Liver (tissue), 8 donors: ENCODE measurements at regions not wholly inside any gene's neighbourhood (a gene's known extent, or its start where the extent isn't known, plus 50 kb on each side); places are given as distances from the start of the nearest gene placed in this dataset.

ENCODE experiments used
- DNase-seq: peaks from one replicate; pipeline ENCODE4 v3.0.0-alpha.2; 2017; ENCODE audit warnings: low spot score
- H3K27ac ChIP-seq, 2 donors: one replicate each; pipeline ENCODE4 v1.7.0; 2013; ENCODE audit warnings: inconsistent platforms in 2 of 2, low read length in 2 of 2, control low read depth in 1 of 2, low read depth in 1 of 2, mild to moderate bottlenecking in 1 of 2
- H3K27me3 ChIP-seq, 4 donors: one replicate each; pipeline versions ENCODE4 v1.6.1 to v1.7.0; 2013; ENCODE audit warnings: low read length in 3 of 4, inconsistent platforms in 1 of 4, mild to moderate bottlenecking in 1 of 4, moderate library complexity in 1 of 4; ENCODE audit not compliant: control insufficient read depth in 4 of 4, insufficient read depth in 4 of 4
- H3K36me3 ChIP-seq, 4 donors: one replicate each; pipeline versions ENCODE4 v1.6.1 to v1.7.0; 2013; ENCODE audit warnings: low read length in 3 of 4, mild to moderate bottlenecking in 3 of 4, low read depth in 1 of 4, moderate library complexity in 1 of 4; ENCODE audit not compliant: control insufficient read depth in 4 of 4, insufficient read depth in 3 of 4
- H3K4me1 ChIP-seq, 4 donors: one replicate each; pipeline versions ENCODE4 v1.6.1 to v1.7.0; 2013; ENCODE audit warnings: low read length in 3 of 4, mild to moderate bottlenecking in 3 of 4, moderate library complexity in 1 of 4; ENCODE audit not compliant: control insufficient read depth in 4 of 4, insufficient read depth in 4 of 4
- H3K4me3 ChIP-seq, 3 donors: one replicate each; pipeline versions ENCODE4 v1.6.1 to v1.7.0; 2013; ENCODE audit warnings: low read length in 3 of 3, control low read depth in 1 of 3, low read depth in 1 of 3, mild to moderate bottlenecking in 1 of 3
- H3K9ac ChIP-seq, 2 donors: one replicate each; pipeline ENCODE4 v1.7.0; 2013; ENCODE audit warnings: low read length in 2 of 2, mild to moderate bottlenecking in 2 of 2, moderate library complexity in 2 of 2, control low read depth in 1 of 2, low read depth in 1 of 2
- H3K9me3 ChIP-seq, 4 donors: one replicate each; pipeline versions ENCODE4 v1.6.1 to v1.7.0; 2013; ENCODE audit warnings: low read length in 3 of 4; ENCODE audit not compliant: control insufficient read depth in 4 of 4
- EGR1 ChIP-seq, 2 donors: IDR thresholded peaks; 2 replicates each; pipeline ENCODE4 v1.6.1; 2016 to 2018; ENCODE audit warnings: antibody characterized with exemption in 2 of 2, low read depth in 2 of 2
- FOXA2 ChIP-seq: IDR thresholded peaks from 2 replicates; pipeline ENCODE4 v1.6.1; 2016; ENCODE audit warnings: antibody characterized with exemption
- GABPA ChIP-seq, 2 donors: IDR thresholded peaks in 1 of 2; conservative IDR thresholded peaks in 1 of 2; 2 replicates each; pipeline ENCODE4 v1.6.1; 2016; ENCODE audit warnings: antibody characterized with exemption in 2 of 2, mild to moderate bottlenecking in 1 of 2, moderate library complexity in 1 of 2
- HNF4A ChIP-seq, 2 donors: conservative IDR thresholded peaks; 2 replicates each; pipeline ENCODE4 v1.6.1; 2016; ENCODE audit warnings: antibody characterized with exemption in 2 of 2, mild to moderate bottlenecking in 2 of 2
- HNF4G ChIP-seq: IDR thresholded peaks from 2 replicates; pipeline ENCODE4 v1.6.1; 2016; ENCODE audit warnings: antibody characterized with exemption
- JUND ChIP-seq, 2 donors: IDR thresholded peaks; 2 replicates each; pipeline ENCODE4 v1.6.1; 2016; ENCODE audit warnings: antibody characterized with exemption in 2 of 2
- NR2F2 ChIP-seq: IDR thresholded peaks from 2 replicates; pipeline ENCODE4 v1.6.1; 2016; ENCODE audit warnings: antibody characterized with exemption
- RXRA ChIP-seq, 2 donors: IDR thresholded peaks; 2 replicates each; pipeline ENCODE4 v1.6.1; 2017 to 2018; ENCODE audit warnings: antibody characterized with exemption in 2 of 2, mild to moderate bottlenecking in 1 of 2
- SP1 ChIP-seq: IDR thresholded peaks from 2 replicates; pipeline ENCODE4 v1.6.1; 2018; ENCODE audit warnings: antibody characterized with exemption, mild to moderate bottlenecking
- TAF1 ChIP-seq: conservative IDR thresholded peaks from 2 replicates; pipeline ENCODE4 v1.6.1; 2016; ENCODE audit warnings: antibody characterized with exemption, mild to moderate bottlenecking
- YY1 ChIP-seq: IDR thresholded peaks from 2 replicates; pipeline ENCODE4 v1.6.1; 2016; ENCODE audit warnings: antibody characterized with exemption, mild to moderate bottlenecking
- WGBS: extraction: QIAGEN DNeasy Blood & Tissue Kit; methylation state at CpG from one replicate; pipeline ENCODE4 v1.1.7; 2013; 5-methylcytosine and 5-hydroxymethylcytosine counted together
- TF ChIP-seq, protein P1 (sequence below): IDR thresholded peaks from 2 replicates; pipeline ENCODE4 v1.6.1; 2016; ENCODE audit warnings: antibody characterized with exemption
- TF ChIP-seq, protein P2 (sequence below): IDR thresholded peaks from 2 replicates; pipeline ENCODE4 v1.6.1; 2016; ENCODE audit warnings: antibody characterized with exemption, mild to moderate bottlenecking
- TF ChIP-seq, protein P3 (sequence below): IDR thresholded peaks from 2 replicates; pipeline ENCODE4 v1.6.1; 2016; ENCODE audit warnings: antibody characterized with exemption
- TF ChIP-seq, protein P4 (sequence below): fragments of 150-350 bp; IDR thresholded peaks from 2 replicates; pipeline ENCODE4 v1.5.1; 2017; ENCODE audit warnings: improper control_type of control experiment, low read depth, low read length; ENCODE audit not compliant: missing input control
- TF ChIP-seq, protein P5 (sequence below): IDR thresholded peaks from 2 replicates; pipeline ENCODE4 v1.6.1; 2016; ENCODE audit warnings: antibody characterized with exemption
- donor health status: healthy.
- donor health status: healthy.
- donor health status: healthy.
- donor health status: healthy.
- donor health status: healthy.

DNA sequence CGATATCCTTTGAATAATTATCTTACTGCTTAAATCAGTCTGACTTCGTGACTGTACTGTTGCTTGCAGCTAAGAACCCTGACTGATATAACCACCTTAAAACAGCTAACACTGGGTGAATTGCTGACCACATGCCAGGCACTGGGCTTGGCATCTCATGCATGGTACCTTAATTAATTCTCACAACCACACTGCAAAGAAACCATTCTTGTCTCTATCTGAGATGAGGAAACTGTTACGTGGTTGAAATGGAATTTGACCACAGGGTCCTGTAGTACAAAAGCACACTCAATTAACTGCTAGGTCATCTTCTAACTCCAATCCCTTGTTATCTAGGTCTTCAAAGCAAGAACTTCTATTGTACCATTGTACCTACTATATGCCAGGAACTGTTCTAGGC, 92.7 kb upstream of the PRICKLE2 start:
- no peak for DNase-seq
- 93% methylated on average over 3 of the region's 3 CpGs for WGBS
- Histone ChIP-seq H3K4me3 (no peak overlapping the region), H3K27me3 (no peaks in the 10 kb centered on the region), H3K27ac (no peak overlapping the region), H3K9me3 (no peaks in the 10 kb centered on the region), H3K36me3 (no peaks in the 10 kb centered on the region), H3K9ac (no peak overlapping the region), H3K4me1 (no peaks in the 10 kb centered on the region)
- TF ChIP-seq SP1 (no peak), HNF4G (no peak), EGR1 (IDR thresholded peaks at IDR 0.05; ENCODE audit: low read depth in 2 of 2) (no peak), HNF4A (conservative IDR thresholded peaks at IDR 0.05) (no peak), YY1 (no peak), RXRA (IDR thresholded peaks at IDR 0.05) (no peak), JUND (IDR thresholded peaks at IDR 0.05) (no peak), GABPA (IDR thresholded peaks at IDR 0.05 in 1 of 2, conservative IDR thresholded peaks at IDR 0.05 in 1 of 2) (no peak)
- TF ChIP-seq, protein P1, sequence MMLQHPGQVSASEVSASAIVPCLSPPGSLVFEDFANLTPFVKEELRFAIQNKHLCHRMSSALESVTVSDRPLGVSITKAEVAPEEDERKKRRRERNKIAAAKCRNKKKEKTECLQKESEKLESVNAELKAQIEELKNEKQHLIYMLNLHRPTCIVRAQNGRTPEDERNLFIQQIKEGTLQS = no peak
- TF ChIP-seq, protein P2, sequence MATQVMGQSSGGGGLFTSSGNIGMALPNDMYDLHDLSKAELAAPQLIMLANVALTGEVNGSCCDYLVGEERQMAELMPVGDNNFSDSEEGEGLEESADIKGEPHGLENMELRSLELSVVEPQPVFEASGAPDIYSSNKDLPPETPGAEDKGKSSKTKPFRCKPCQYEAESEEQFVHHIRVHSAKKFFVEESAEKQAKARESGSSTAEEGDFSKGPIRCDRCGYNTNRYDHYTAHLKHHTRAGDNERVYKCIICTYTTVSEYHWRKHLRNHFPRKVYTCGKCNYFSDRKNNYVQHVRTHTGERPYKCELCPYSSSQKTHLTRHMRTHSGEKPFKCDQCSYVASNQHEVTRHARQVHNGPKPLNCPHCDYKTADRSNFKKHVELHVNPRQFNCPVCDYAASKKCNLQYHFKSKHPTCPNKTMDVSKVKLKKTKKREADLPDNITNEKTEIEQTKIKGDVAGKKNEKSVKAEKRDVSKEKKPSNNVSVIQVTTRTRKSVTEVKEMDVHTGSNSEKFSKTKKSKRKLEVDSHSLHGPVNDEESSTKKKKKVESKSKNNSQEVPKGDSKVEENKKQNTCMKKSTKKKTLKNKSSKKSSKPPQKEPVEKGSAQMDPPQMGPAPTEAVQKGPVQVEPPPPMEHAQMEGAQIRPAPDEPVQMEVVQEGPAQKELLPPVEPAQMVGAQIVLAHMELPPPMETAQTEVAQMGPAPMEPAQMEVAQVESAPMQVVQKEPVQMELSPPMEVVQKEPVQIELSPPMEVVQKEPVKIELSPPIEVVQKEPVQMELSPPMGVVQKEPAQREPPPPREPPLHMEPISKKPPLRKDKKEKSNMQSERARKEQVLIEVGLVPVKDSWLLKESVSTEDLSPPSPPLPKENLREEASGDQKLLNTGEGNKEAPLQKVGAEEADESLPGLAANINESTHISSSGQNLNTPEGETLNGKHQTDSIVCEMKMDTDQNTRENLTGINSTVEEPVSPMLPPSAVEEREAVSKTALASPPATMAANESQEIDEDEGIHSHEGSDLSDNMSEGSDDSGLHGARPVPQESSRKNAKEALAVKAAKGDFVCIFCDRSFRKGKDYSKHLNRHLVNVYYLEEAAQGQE = no peak
- TF ChIP-seq, protein P3, sequence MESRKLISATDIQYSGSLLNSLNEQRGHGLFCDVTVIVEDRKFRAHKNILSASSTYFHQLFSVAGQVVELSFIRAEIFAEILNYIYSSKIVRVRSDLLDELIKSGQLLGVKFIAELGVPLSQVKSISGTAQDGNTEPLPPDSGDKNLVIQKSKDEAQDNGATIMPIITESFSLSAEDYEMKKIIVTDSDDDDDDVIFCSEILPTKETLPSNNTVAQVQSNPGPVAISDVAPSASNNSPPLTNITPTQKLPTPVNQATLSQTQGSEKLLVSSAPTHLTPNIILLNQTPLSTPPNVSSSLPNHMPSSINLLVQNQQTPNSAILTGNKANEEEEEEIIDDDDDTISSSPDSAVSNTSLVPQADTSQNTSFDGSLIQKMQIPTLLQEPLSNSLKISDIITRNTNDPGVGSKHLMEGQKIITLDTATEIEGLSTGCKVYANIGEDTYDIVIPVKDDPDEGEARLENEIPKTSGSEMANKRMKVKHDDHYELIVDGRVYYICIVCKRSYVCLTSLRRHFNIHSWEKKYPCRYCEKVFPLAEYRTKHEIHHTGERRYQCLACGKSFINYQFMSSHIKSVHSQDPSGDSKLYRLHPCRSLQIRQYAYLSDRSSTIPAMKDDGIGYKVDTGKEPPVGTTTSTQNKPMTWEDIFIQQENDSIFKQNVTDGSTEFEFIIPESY = no peak

DNA sequence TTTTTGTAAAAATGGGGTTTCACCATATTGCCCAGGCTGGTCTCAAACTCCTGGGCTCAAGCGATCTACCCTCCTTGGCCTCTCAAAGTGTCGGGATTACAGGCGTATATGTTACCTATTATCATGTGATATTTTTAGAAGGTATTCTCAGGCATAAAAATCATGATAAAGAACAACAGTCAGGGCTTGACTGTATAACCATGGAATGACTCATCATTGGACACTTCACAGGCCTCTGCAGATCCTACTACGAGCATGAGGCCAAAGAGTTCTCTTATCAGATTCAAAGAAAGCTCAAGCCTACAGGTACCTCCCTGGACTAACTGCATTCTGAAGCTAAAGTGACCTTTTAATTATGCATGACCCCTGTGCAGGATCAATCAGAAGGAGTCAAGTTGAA, 91.7 kb upstream of the PRICKLE2 start:
- 95% methylated on average over 4 of the region's 4 CpGs for WGBS
- Histone ChIP-seq H3K9ac (no peak overlapping the region), H3K9me3 (no peaks in the 10 kb centered on the region), H3K27ac (no peak overlapping the region), H3K36me3 (no peaks in the 10 kb centered on the region), H3K4me1 (no peaks in the 10 kb centered on the region), H3K27me3 (no peaks in the 10 kb centered on the region), H3K4me3 (no peak overlapping the region)
- DNase-seq = no peak
- TF ChIP-seq, protein P1 = no peak
- TF ChIP-seq NR2F2 (no peak), FOXA2 (no peak), SP1 (no peak), JUND (IDR thresholded peaks at IDR 0.05) (no peak), YY1 (no peak), EGR1 (IDR thresholded peaks at IDR 0.05; ENCODE audit: low read depth in 2 of 2) (no peak), TAF1 (no peak), HNF4G (no peak), HNF4A (conservative IDR thresholded peaks at IDR 0.05) (no peak)
- TF ChIP-seq, protein P4, sequence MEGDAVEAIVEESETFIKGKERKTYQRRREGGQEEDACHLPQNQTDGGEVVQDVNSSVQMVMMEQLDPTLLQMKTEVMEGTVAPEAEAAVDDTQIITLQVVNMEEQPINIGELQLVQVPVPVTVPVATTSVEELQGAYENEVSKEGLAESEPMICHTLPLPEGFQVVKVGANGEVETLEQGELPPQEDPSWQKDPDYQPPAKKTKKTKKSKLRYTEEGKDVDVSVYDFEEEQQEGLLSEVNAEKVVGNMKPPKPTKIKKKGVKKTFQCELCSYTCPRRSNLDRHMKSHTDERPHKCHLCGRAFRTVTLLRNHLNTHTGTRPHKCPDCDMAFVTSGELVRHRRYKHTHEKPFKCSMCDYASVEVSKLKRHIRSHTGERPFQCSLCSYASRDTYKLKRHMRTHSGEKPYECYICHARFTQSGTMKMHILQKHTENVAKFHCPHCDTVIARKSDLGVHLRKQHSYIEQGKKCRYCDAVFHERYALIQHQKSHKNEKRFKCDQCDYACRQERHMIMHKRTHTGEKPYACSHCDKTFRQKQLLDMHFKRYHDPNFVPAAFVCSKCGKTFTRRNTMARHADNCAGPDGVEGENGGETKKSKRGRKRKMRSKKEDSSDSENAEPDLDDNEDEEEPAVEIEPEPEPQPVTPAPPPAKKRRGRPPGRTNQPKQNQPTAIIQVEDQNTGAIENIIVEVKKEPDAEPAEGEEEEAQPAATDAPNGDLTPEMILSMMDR = no peak
- TF ChIP-seq, protein P5, sequence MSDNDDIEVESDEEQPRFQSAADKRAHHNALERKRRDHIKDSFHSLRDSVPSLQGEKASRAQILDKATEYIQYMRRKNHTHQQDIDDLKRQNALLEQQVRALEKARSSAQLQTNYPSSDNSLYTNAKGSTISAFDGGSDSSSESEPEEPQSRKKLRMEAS = no peak
- TF ChIP-seq, protein P3 = no peak
